Activated CD8-positive, alpha-beta T cell treated with anti-CD3 and anti-CD28 coated beads for 36 hours (primary cell): ENCODE measurements at regions not wholly inside any gene's neighbourhood (a gene's known extent, or its start where the extent isn't known, plus 50 kb on each side); places are given as distances from the start of the nearest gene placed in this dataset.

ENCODE experiments used
- ATAC-seq: fragments of 200-7000 bp; cut with Tn5 transposase; one replicate; pipeline ENCODE4 v1.10.0; 2021; ENCODE audit warnings: mild to moderate bottlenecking, moderate library complexity
- CTCF ChIA-PET: fragments of 350-600 bp; sonication (Branson Sonifier 250); formaldehyde crosslinking; loops from one replicate; lab custom pipeline; 2021; ENCODE audit warnings: antibody characterized with exemption; lab: Charles Lee
- POLR2A ChIA-PET: fragments of 350-600 bp; sonication (Branson Sonifier 250); formaldehyde crosslinking; loops from one replicate; lab custom pipeline; 2021; ENCODE audit warnings: antibody characterized with exemption; lab: Charles Lee
- DNase-seq: peaks from one replicate; pipeline ENCODE4 v3.0.0-alpha.2; 2020
- H3K27ac Mint-ChIP-seq: one replicate; pipeline ENCODE4 v1.8.0; 2021; ENCODE audit warnings: mild to moderate bottlenecking, mixed read lengths
- H3K27me3 Mint-ChIP-seq: one replicate; pipeline ENCODE4 v1.8.0; 2021; ENCODE audit warnings: mixed read lengths
- H3K36me3 Mint-ChIP-seq: one replicate; pipeline ENCODE4 v1.8.0; 2021; ENCODE audit warnings: low read depth, mixed read lengths
- H3K4me1 Mint-ChIP-seq: one replicate; pipeline ENCODE4 v1.8.0; 2021; ENCODE audit warnings: low read depth, mixed read lengths
- H3K4me3 Mint-ChIP-seq: one replicate; pipeline ENCODE4 v1.8.0; 2021; ENCODE audit warnings: mild to moderate bottlenecking, moderate library complexity, mixed read lengths
- H3K9me3 Mint-ChIP-seq: one replicate; pipeline ENCODE4 v1.8.0; 2021; ENCODE audit warnings: mixed read lengths
- CTCF ChIP-seq: fragments of 200-600 bp; IDR thresholded peaks from one replicate; pipeline ENCODE4 v1.8.0; 2022; ENCODE audit warnings: antibody characterized with exemption, mild to moderate bottlenecking
- intact Hi-C: fragments of 100-400 bp; cut with micrococcal nuclease; formaldehyde crosslinking; loops from one replicate; pipeline ENCODE4 v1.10.0; 2022

GRCh38 chr6:164731539-164731938 is 577.9 kb downstream of the C6orf118 start:
- Mint-ChIP-seq H3K36me3 (no peaks in the 10 kb centered on the region), H3K27me3 (no peaks in the 10 kb centered on the region), H3K27ac (no peak overlapping the region), H3K4me1 (no peaks in the 10 kb centered on the region), H3K9me3 (peaks cover 9% of the 10 kb centered on the region), H3K4me3 (no peak overlapping the region)
- intact Hi-C loops: no loop called here
- TF ChIP-seq CTCF: no peak
- DNase-seq (no peak), ATAC-seq (no peak)
- CTCF ChIA-PET: no interaction called here
- POLR2A ChIA-PET: no interaction called here

- DNase-seq: no peak
- no peak for TF ChIP-seq CTCF
- POLR2A ChIA-PET: no interaction called here
- Mint-ChIP-seq H3K27me3 (no peaks in the 10 kb centered on the region), H3K4me3 (no peak overlapping the region), H3K4me1 (no peaks in the 10 kb centered on the region), H3K9me3 (peaks cover 7% of the 10 kb centered on the region), H3K27ac (no peak overlapping the region), H3K36me3 (no peaks in the 10 kb centered on the region)
- ATAC-seq: no peak
- CTCF ChIA-PET: no interaction called here
- intact Hi-C loops: no loop called here
Measured at GRCh38 chr6:164721460-164721859, 587.9 kb downstream of the C6orf118 start.

- CTCF ChIA-PET: no interaction called here
- Mint-ChIP-seq H3K9me3 (peaks cover 8% of the 10 kb centered on the region), H3K4me1 (no peaks in the 10 kb centered on the region), H3K36me3 (no peaks in the 10 kb centered on the region), H3K27ac (no peak overlapping the region), H3K27me3 (no peaks in the 10 kb centered on the region), H3K4me3 (no peak overlapping the region)
- ATAC-seq: no peak
- POLR2A ChIA-PET: no interaction called here
- TF ChIP-seq CTCF: no peak
- no peak for DNase-seq
- intact Hi-C loops: no loop called here
Measured at GRCh38 chr6:164700497-164700896, 608.9 kb downstream of the C6orf118 start.

GRCh38 chr6:164695896-164696295 is 613.5 kb downstream of the C6orf118 start:
- ATAC-seq: no peak
- TF ChIP-seq CTCF: no peak
- no peak for DNase-seq
- Mint-ChIP-seq H3K27ac (no peak overlapping the region), H3K36me3 (no peaks in the 10 kb centered on the region), H3K4me1 (no peaks in the 10 kb centered on the region), H3K9me3 (peaks cover 3% of the 10 kb centered on the region), H3K4me3 (no peak overlapping the region), H3K27me3 (no peaks in the 10 kb centered on the region)
- intact Hi-C loops: no loop called here
- ChIA-PET POLR2A (no interaction called here), CTCF (no interaction called here)

GRCh38 chr6:164694386-164694785 is 615.0 kb downstream of the C6orf118 start:
- Mint-ChIP-seq H3K9me3 (peaks cover 3% of the 10 kb centered on the region), H3K36me3 (no peaks in the 10 kb centered on the region), H3K27me3 (no peaks in the 10 kb centered on the region), H3K4me3 (no peak overlapping the region), H3K4me1 (no peaks in the 10 kb centered on the region), H3K27ac (no peak overlapping the region)
- ATAC-seq: no peak
- intact Hi-C loops: no loop called here
- POLR2A ChIA-PET: no interaction called here
- CTCF ChIA-PET: no interaction called here
- DNase-seq: no peak
- no peak for TF ChIP-seq CTCF
